ENCODE measurements at regions not wholly inside any gene's neighbourhood (a gene's known extent, or its start where the extent isn't known, plus 50 kb on each side); places are given as distances from the start of the nearest gene placed in this dataset.

GRCh38 chr9:79970146-79970425 lies 398.3 kb downstream of the TLE4 start:
- TF ChIP-seq CTCF (IDR thresholded peaks at IDR 0.05; ENCODE audit: insufficient read depth, low read length, poor library complexity, severe bottlenecking) = no peak
- no peak overlapping the region for H3K4me3 ChIP-seq (ENCODE audit: low read depth, low read length)
- no peak for DNase-seq (ENCODE audit: low read depth)
- no peaks in the 10 kb centered on the region for H3K36me3 ChIP-seq (ENCODE audit: control insufficient read depth, insufficient read depth, low read length)
- H3K27me3 ChIP-seq (ENCODE audit: control insufficient read depth, insufficient read depth, low read length) = no peaks in the 10 kb centered on the region

GRCh38 chr9:79969393-79970145 lies 397.8 kb downstream of the TLE4 start:
- H3K27me3 ChIP-seq (ENCODE audit: control insufficient read depth, insufficient read depth, low read length) = no peaks in the 10 kb centered on the region
- DNase-seq (ENCODE audit: low read depth) = no peak
- H3K4me3 ChIP-seq (ENCODE audit: low read depth, low read length) = no peak overlapping the region
- no peak for TF ChIP-seq CTCF (IDR thresholded peaks at IDR 0.05; ENCODE audit: insufficient read depth, low read length, poor library complexity, severe bottlenecking)
- H3K36me3 ChIP-seq (ENCODE audit: control insufficient read depth, insufficient read depth, low read length) = no peaks in the 10 kb centered on the region

- DNase-seq (ENCODE audit: low read depth) = no peak
- no peaks in the 10 kb centered on the region for H3K36me3 ChIP-seq (ENCODE audit: control insufficient read depth, insufficient read depth, low read length)
- H3K27me3 ChIP-seq (ENCODE audit: control insufficient read depth, insufficient read depth, low read length) = no peaks in the 10 kb centered on the region
- H3K4me3 ChIP-seq (ENCODE audit: low read depth, low read length) = no peak overlapping the region
- no peak for TF ChIP-seq CTCF (IDR thresholded peaks at IDR 0.05; ENCODE audit: insufficient read depth, low read length, poor library complexity, severe bottlenecking)
Measured at GRCh38 chr9:79968533-79968932, 396.8 kb downstream of the TLE4 start.

- no peak for DNase-seq (ENCODE audit: low read depth)
- no peak for TF ChIP-seq CTCF (IDR thresholded peaks at IDR 0.05; ENCODE audit: insufficient read depth, low read length, poor library complexity, severe bottlenecking)
- Histone ChIP-seq H3K4me3 (ENCODE audit: low read depth, low read length) (no peak overlapping the region), H3K36me3 (ENCODE audit: control insufficient read depth, insufficient read depth, low read length) (no peaks in the 10 kb centered on the region), H3K27me3 (ENCODE audit: control insufficient read depth, insufficient read depth, low read length) (no peaks in the 10 kb centered on the region)
Measured at GRCh38 chr9:79962836-79963235, 391.1 kb downstream of the TLE4 start.

- TF ChIP-seq CTCF (IDR thresholded peaks at IDR 0.05; ENCODE audit: insufficient read depth, low read length, poor library complexity, severe bottlenecking) = no peak
- no peak for DNase-seq (ENCODE audit: low read depth)
- H3K4me3 ChIP-seq (ENCODE audit: low read depth, low read length) = no peak overlapping the region
- no peaks in the 10 kb centered on the region for H3K36me3 ChIP-seq (ENCODE audit: control insufficient read depth, insufficient read depth, low read length)
- H3K27me3 ChIP-seq (ENCODE audit: control insufficient read depth, insufficient read depth, low read length) = no peaks in the 10 kb centered on the region
Measured at GRCh38 chr9:79962150-79962549, 390.4 kb downstream of the TLE4 start.

- Histone ChIP-seq H3K4me3 (ENCODE audit: low read depth, low read length) (no peak overlapping the region), H3K27me3 (ENCODE audit: control insufficient read depth, insufficient read depth, low read length) (no peaks in the 10 kb centered on the region), H3K36me3 (ENCODE audit: control insufficient read depth, insufficient read depth, low read length) (no peaks in the 10 kb centered on the region)
- peak; percentile 21 for TF ChIP-seq CTCF (IDR thresholded peaks at IDR 0.05; ENCODE audit: insufficient read depth, low read length, poor library complexity, severe bottlenecking)
- no peak for DNase-seq (ENCODE audit: low read depth)
Measured at GRCh38 chr9:79955300-79955699, 383.5 kb downstream of the TLE4 start.

Data from kidney epithelial cell (primary cell).